Epithelial cell of prostate (primary cell): ENCODE measurements at regions not wholly inside any gene's neighbourhood (a gene's known extent, or its start where the extent isn't known, plus 50 kb on each side); places are given as distances from the start of the nearest gene placed in this dataset.

ENCODE experiments used
- DNase-seq: peaks from one replicate; pipeline ENCODE4 v3.0.0-alpha.2; 2011; ENCODE audit warnings: low read depth, low spot score
- H3K27ac ChIP-seq: fragments of 450-650 bp; 2 replicates; pipeline ENCODE4 v1.5.1; 2017; ENCODE audit warnings: mild to moderate bottlenecking

DNA sequence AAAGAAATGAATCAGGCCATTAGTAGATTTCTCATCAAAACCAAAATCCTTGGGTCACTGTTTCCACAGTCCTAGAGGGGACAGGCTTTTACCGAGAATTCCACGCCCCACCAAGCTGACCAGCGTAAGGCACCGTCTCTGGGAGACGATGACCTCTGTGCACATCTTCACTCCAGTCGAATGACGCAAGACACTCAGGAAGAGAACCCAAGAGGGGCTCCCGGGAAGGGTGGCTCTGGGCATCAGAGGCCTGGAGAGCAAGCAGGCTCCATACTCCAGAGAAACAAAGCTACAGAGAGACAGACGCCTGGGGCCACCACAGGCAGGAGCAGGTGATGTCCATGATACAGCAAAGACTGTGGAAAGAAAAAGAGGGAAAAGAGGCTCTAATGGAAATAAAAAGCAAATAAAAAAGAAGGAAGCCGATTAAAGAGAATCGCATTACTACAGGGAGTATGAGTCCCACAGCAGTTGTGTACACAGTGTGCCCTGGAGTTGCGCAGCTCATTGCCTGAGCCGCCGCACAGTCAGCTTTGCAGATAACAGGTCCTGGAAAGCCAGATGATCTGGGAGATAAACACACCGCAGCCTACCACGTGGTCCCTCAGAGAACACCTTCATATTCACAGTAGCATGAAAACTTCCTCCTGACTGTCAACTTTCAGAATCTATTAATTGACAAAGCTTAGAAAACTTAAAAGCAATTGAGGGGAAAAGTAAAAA, 572.7 kb upstream of the SALL3 start:
- no peak overlapping the region for H3K27ac ChIP-seq
- DNase-seq: no peak

GRCh38 chr18:78407466-78407844, 572.2 kb upstream of the SALL3 start:
- no peak for DNase-seq
- no peak overlapping the region for H3K27ac ChIP-seq

DNA sequence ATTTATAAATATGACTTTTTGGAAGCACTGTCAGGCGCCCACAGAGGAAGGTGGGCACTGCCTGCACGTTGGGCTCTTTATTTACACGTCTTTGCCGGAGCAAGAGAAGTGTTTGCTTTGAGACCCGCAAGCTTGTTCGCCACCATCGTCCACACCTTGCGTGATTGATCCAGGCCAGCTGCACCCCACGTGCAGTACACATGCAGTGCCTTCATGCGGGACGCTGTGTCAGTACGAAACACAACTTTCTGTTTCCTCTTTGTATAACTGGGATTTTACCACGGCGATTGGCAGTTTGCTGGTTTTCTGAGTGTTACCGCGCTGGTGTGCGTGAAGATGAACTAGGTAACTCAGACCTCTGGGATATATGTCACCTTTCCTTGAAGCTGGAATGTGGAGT, 571.0 kb upstream of the SALL3 start:
- DNase-seq: no peak
- no peak overlapping the region for H3K27ac ChIP-seq

GRCh38 chr18:78410094-78410786, 569.4 kb upstream of the SALL3 start:
- no peak overlapping the region for H3K27ac ChIP-seq
- no peak for DNase-seq

DNA sequence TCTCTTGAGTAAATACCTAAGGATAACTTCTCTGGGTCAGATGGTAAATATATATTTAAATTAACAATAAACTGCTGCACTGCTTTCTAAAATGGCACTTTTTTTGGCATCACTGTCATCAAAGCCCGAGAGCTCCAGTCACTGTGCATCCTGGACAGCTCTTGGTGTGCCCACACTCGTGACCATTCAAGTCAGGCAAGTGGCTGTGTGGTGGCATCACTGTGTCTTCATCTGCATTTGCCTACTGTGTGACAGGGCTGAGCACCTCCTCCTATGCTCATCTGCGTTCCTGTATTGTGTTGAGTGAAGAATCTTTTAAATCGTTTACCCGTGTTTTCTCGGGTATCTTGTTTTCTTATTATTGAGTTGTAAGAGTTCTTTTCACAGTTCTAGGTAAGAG, 568.1 kb upstream of the SALL3 start:
- no peak overlapping the region for H3K27ac ChIP-seq
- no peak for DNase-seq

- DNase-seq: no peak
- no peak overlapping the region for H3K27ac ChIP-seq
These were observed 565.3 kb upstream of the SALL3 start for GRCh38 chr18:78414302-78414701.

DNA sequence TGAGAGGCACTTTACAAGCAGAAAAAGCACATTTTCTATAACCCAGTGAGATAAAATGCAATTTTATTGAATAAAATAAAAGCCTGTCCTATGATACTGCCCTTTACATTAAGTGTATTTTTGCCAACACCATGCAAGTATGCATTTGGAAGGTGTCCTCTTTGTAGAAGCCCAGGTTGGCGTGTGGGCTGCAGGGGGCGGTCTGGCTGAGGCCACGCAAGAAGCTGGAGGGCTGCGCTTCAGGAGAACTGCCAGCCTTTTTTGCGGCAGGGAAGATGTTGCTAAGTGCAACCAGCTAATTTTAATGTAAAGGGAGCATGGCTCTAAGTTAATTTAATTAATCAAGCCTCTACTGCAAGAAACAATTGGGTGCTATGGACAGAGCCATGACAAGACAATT, 562.8 kb upstream of the SALL3 start:
- H3K27ac ChIP-seq: no peak overlapping the region
- DNase-seq: no peak

DNA sequence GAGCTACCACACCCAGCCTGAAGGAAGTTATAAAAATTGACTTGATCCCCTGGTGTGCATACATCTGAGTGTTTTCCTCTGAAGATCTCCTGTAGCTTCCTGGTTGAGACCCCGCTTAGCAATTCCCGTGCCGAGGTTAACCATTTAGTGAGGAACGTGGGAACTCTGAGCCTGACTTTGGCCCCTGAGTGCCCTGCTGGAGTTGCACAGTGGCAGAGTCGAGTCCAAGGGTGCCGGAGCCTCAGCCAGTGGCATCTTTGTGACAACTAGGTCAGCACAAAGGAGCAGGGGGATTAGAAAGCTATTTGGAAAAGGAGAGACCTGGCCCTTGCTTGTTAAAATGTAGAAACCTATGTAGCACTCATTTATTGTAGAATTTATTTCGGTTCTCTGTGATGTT, 561.2 kb upstream of the SALL3 start:
- no peak overlapping the region for H3K27ac ChIP-seq
- no peak for DNase-seq

GRCh38 chr18:78419171-78419570, 560.4 kb upstream of the SALL3 start:
- DNase-seq: no peak
- no peak overlapping the region for H3K27ac ChIP-seq

GRCh38 chr18:78420116-78420515, 559.5 kb upstream of the SALL3 start:
- no peak overlapping the region for H3K27ac ChIP-seq
- DNase-seq: no peak

- no peak overlapping the region for H3K27ac ChIP-seq
- DNase-seq: no peak
These were observed 558.2 kb upstream of the SALL3 start for GRCh38 chr18:78421392-78421791.

DNA sequence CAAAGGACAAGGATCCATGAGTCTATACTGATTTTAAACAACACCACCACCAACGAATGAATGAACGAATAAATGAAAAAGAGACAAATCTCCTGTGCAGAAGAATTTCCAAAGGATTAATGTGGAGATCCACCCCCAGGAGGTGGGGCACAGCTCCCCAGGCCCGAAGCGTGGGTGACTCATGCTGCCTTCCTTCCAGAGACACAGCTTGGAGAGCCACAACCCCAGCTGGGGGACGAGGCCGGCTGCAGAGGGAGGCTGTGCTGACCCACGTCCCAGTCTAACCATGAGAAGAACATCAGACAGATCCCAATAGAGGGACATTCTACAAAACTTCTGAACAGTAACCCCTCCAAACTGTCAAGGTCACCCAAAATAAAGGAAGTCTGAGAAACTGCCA, 557.3 kb upstream of the SALL3 start:
- no peak for DNase-seq
- no peak overlapping the region for H3K27ac ChIP-seq

DNA sequence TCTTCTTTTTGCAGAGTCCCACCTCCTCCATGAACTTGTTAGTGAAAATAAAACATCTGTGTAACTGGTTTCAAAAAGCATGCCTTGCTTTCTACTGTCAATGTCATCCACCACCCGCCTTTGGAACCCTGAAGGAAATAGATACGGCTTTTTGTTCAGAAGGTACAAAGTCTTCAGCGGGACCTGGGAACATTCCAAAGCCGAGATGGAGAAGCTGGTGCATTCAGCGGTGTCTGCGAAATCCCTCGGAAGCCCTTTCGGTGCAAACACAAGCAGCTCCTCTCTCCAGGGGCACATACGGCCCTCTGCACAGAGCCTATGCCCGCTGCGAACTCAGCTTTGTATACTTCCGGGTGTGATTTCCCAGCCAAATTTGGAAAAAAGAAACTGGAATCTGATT, 555.8 kb upstream of the SALL3 start:
- DNase-seq: no peak
- H3K27ac ChIP-seq: no peak overlapping the region

DNA sequence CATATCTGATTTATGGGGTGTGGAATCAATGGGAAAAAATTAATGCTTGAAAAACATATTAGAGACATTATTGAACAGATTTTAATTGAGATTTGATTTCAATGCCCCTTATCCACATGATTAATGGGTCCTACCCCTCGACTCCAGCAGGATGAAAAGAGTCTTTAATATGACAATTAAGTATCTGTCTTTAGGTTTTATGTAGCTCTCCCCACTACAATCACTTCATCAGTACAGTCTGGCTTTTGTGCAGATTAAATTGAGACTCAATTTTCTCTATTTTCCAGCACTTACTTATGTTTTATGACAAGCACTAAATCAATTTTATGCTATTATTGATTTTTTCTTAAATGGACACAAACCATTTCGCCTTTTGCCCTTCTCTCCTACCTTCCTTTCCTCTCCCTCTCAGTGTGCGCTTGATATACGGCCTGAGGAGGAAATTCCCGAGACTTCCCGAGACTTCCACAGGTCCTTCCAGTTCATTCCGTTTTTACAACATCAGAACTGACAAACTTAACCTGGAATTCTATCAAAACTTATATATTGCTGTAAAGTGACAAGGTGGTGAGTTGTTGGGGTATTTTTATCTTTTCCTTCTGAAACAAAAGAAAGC, 555.1 kb upstream of the SALL3 start:
- DNase-seq: no peak
- H3K27ac ChIP-seq: no peak overlapping the region

DNA sequence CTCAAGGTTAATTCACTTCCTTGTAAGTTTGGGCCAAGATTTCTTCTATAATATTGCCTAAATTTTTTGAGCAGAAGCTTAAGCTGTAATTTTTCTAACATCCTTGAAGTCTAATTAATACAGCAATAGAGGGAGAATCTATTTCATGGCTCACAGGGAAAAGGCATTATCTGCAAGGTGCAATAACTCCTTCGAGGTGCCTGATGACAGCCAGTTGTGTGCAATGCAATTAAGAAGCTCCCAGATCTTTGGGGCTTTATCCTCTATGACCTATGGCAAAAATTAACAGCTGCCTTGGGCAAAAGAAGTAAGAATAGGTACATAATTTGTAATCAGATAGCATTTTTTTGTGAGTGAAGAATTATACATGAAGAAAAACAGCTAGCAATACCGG, 554.6 kb upstream of the SALL3 start:
- DNase-seq: no peak

GRCh38 chr18:78427081-78427480, 552.5 kb upstream of the SALL3 start:
- H3K27ac ChIP-seq: no peak overlapping the region
- no peak for DNase-seq

More for the DNA sequence above, 554.6 kb upstream of the SALL3 start:
- no peak overlapping the region for H3K27ac ChIP-seq

- no peak overlapping the region for H3K27ac ChIP-seq
- DNase-seq: no peak
These were observed 550.2 kb upstream of the SALL3 start for GRCh38 chr18:78429127-78430108.

DNA sequence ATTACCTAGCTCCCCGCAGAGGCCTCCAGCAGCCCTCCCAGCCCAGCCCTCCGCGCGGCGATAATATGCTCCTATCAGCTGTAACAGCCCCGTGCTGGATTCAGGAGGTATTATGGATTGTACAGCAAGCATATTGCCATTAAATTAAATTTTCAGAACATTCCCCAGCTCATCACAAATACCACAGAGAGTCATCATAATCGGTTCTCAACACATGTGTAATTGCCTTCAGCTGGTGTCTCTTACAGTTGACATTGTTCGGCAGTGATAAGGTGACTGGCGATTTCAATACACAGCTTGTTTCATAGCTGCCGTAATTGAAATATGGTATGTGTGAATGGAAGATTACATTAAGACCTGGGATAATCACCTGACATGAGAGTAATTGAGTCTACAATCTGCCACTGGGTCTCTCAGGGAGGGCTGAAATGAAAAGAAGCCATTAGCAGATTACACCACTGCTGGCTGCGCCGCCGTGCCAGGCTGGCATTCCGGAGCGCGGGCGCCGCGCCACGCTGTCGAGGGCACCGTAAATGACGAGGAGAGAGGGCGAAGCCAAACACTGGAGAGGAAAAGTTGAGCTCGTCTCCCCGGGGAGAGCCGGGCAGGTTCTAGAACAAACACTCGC, 549.4 kb upstream of the SALL3 start:
- DNase-seq: no peak
- H3K27ac ChIP-seq: no peak overlapping the region

DNA sequence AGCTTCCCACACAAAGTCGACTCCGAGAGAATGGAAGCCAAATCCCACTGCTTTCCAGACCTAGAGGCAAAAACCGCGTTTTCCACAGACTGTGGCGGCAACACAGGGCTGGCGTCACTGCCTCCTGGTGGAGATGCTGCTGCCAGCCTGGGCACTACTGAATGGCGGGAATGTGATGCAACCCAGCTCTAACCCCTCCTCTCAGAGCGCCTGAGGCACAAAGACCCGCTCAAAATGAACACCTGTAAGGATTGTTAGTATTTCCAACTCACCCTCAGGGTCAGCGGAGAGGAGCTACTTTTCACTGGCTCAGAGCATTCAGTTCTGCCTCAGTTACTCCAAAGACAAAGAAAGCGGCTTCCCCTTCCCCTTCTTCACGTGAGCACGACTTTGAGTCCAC, 548.0 kb upstream of the SALL3 start:
- no peak for DNase-seq
- no peak overlapping the region for H3K27ac ChIP-seq

DNA sequence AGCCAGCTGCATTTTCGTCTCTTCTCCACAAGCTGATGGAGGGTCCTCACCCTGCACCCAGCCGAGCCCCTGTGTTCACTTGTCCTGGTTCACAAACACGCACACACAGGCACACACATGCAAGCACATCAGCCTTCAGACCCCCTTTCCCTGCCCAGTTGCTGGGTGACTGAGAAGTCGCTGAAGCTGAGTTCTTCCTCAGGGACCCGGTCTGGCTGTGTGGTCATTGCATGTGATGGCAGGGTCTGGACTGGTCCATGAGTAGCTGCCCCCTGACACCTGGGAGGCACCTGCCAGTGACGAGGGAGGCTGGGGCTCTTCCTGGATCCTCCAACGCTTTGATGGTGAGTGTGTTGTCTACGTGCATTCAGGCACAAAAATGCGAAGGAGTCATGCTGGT, 546.1 kb upstream of the SALL3 start:
- no peak overlapping the region for H3K27ac ChIP-seq
- DNase-seq: no peak
